H9 (cell line): ENCODE measurements at regions not wholly inside any gene's neighbourhood (a gene's known extent, or its start where the extent isn't known, plus 50 kb on each side); places are given as distances from the start of the nearest gene placed in this dataset.

Source experiments
- DNase-seq: peaks from one replicate; pipeline ENCODE4 v3.0.0-alpha.2; 2017
- H2AFZ ChIP-seq: one replicate; pipeline ENCODE4 v1.6.1; 2013; ENCODE audit warnings: mild to moderate bottlenecking, low read length, control low read depth, moderate library complexity
- H2AK5ac ChIP-seq: 2 replicates; pipeline ENCODE4 v1.6.1; 2013; ENCODE audit warnings: low read length, control low read depth, mixed read lengths; ENCODE audit not compliant: insufficient read length
- H2BK120ac ChIP-seq: one replicate; pipeline ENCODE4 v1.6.1; 2013; ENCODE audit warnings: low read depth, mild to moderate bottlenecking, low read length, control low read depth, inconsistent platforms; ENCODE audit not compliant: poor library complexity, severe bottlenecking
- H2BK12ac ChIP-seq: 2 replicates; pipeline ENCODE4 v1.6.1; 2013; ENCODE audit warnings: low read length, control low read depth, mixed read lengths, low read depth; ENCODE audit not compliant: insufficient read length
- H2BK15ac ChIP-seq: 2 replicates; pipeline ENCODE4 v1.6.1; 2013; ENCODE audit warnings: low read depth, low read length, control low read depth
- H2BK20ac ChIP-seq: one replicate; pipeline ENCODE4 v1.6.1; 2013; ENCODE audit warnings: low read depth, mild to moderate bottlenecking, low read length, control low read depth, inconsistent platforms; ENCODE audit not compliant: poor library complexity, severe bottlenecking
- H2BK5ac ChIP-seq: 2 replicates; pipeline ENCODE4 v1.6.1; 2013; ENCODE audit warnings: low read length, control low read depth, mixed read lengths; ENCODE audit not compliant: insufficient read length
- H3K14ac ChIP-seq: 2 replicates; pipeline ENCODE4 v1.6.1; 2013; ENCODE audit warnings: low read length, control low read depth; ENCODE audit not compliant: insufficient read depth
- H3K18ac ChIP-seq: 2 replicates; pipeline ENCODE4 v1.6.1; 2013; ENCODE audit warnings: low read depth, mild to moderate bottlenecking, mixed read lengths, low read length, control low read depth; ENCODE audit not compliant: insufficient read length
- H3K23ac ChIP-seq: 2 replicates; pipeline ENCODE4 v1.6.1; 2013; ENCODE audit warnings: low read length, control low read depth, mixed read lengths, low read depth; ENCODE audit not compliant: insufficient read length
- H3K23me2 ChIP-seq: 2 replicates; pipeline ENCODE4 v1.6.1; 2013; ENCODE audit warnings: low read depth, mild to moderate bottlenecking, mixed read lengths, low read length, control low read depth; ENCODE audit not compliant: insufficient read length, poor library complexity, severe bottlenecking
- H3K27ac ChIP-seq: 2 replicates; pipeline ENCODE4 v1.5.1; 2013; ENCODE audit warnings: low read length, control low read depth, mixed read lengths, low read depth; ENCODE audit not compliant: insufficient read length
- H3K27me3 ChIP-seq: 2 replicates; pipeline ENCODE4 v1.6.1; 2013; ENCODE audit warnings: low read length, control low read depth, inconsistent platforms; ENCODE audit not compliant: insufficient read depth
- H3K4ac ChIP-seq: 2 replicates; pipeline ENCODE4 v1.6.1; 2013; ENCODE audit warnings: low read depth, mild to moderate bottlenecking, control low read depth, inconsistent platforms, low read length, moderate library complexity
- H3K4me1 ChIP-seq: 2 replicates; pipeline ENCODE4 v1.6.1; 2013; ENCODE audit warnings: low read length, control low read depth, inconsistent platforms; ENCODE audit not compliant: insufficient read depth
- H3K4me2 ChIP-seq: 2 replicates; pipeline ENCODE4 v1.6.1; 2013; ENCODE audit warnings: low read length, control low read depth, mixed read lengths; ENCODE audit not compliant: insufficient read length, insufficient read depth
- H3K56ac ChIP-seq: 2 replicates; pipeline ENCODE4 v1.6.1; 2013; ENCODE audit warnings: low read depth, mild to moderate bottlenecking, mixed read lengths, low read length, control low read depth; ENCODE audit not compliant: insufficient read length
- H3K79me1 ChIP-seq: 2 replicates; pipeline ENCODE4 v1.6.1; 2013; ENCODE audit warnings: low read depth, mild to moderate bottlenecking, moderate library complexity, low read length, control low read depth, inconsistent platforms; ENCODE audit not compliant: insufficient read depth, poor library complexity, severe bottlenecking
- H3K79me2 ChIP-seq: 2 replicates; pipeline ENCODE4 v1.6.1; 2013; ENCODE audit warnings: low read length, control low read depth, inconsistent platforms; ENCODE audit not compliant: insufficient read depth
- H3K9ac ChIP-seq: 2 replicates; pipeline ENCODE4 v1.6.1; 2013; ENCODE audit warnings: low read length, control low read depth, mixed read lengths; ENCODE audit not compliant: insufficient read length; ENCODE audit errors: extremely low read depth
- H3K9me3 ChIP-seq: one replicate; pipeline ENCODE4 v1.6.1; 2013; ENCODE audit warnings: low read depth, low read length, inconsistent platforms; ENCODE audit not compliant: control insufficient read depth
- H3T11ph ChIP-seq: one replicate; pipeline ENCODE4 v1.6.1; 2013; ENCODE audit warnings: mild to moderate bottlenecking, low read length, control low read depth, inconsistent platforms
- H4K20me1 ChIP-seq: one replicate; pipeline ENCODE4 v1.6.1; 2013; ENCODE audit not compliant: control insufficient read depth, insufficient read length, insufficient read depth
- H4K5ac ChIP-seq: 2 replicates; pipeline ENCODE4 v1.6.1; 2013; ENCODE audit warnings: low read depth, mild to moderate bottlenecking, mixed read lengths, low read length, control low read depth; ENCODE audit not compliant: insufficient read length
- H4K8ac ChIP-seq: replicated peaks from 2 replicates; pipeline ENCODE4 v1.6.1; 2013; ENCODE audit warnings: low read length, control low read depth, mixed read lengths, low read depth; ENCODE audit not compliant: insufficient read length
- H4K91ac ChIP-seq: 2 replicates; pipeline ENCODE4 v1.6.1; 2013; ENCODE audit warnings: low read depth, mild to moderate bottlenecking, moderate library complexity, mixed read lengths, low read length, control low read depth; ENCODE audit not compliant: insufficient read length
- H3K27ac Mint-ChIP-seq, 3 experiments: 2 replicates in 2 of 3; 3 replicates in 1 of 3; pipeline ENCODE4 v1.8.0; 2020 to 2021; ENCODE audit warnings: mixed read lengths in 3 of 3, mild to moderate bottlenecking in 1 of 3, moderate library complexity in 1 of 3
- H3K27me3 Mint-ChIP-seq: 2 replicates; pipeline ENCODE4 v1.8.0; 2021; ENCODE audit warnings: low read depth, mild to moderate bottlenecking, moderate library complexity, mixed read lengths
- H3K36me3 Mint-ChIP-seq, 3 experiments: 2 replicates in 2 of 3; 3 replicates in 1 of 3; pipeline ENCODE4 v1.8.0; 2020 to 2021; ENCODE audit warnings: low read depth in 3 of 3, mixed read lengths in 3 of 3; ENCODE audit not compliant: insufficient read depth in 1 of 3
- H3K4me1 Mint-ChIP-seq, 2 experiments: 2 replicates each; pipeline ENCODE4 v1.8.0; 2020; ENCODE audit warnings: mixed read lengths in 2 of 2
- H3K4me3 Mint-ChIP-seq, 2 experiments: 2 replicates in 1 of 2; 3 replicates in 1 of 2; pipeline ENCODE4 v1.8.0; 2020 to 2021; ENCODE audit warnings: mild to moderate bottlenecking in 2 of 2, mixed read lengths in 2 of 2, moderate library complexity in 1 of 2
- H3K9me3 Mint-ChIP-seq, 2 experiments: 2 replicates in 1 of 2; 3 replicates in 1 of 2; pipeline ENCODE4 v1.8.0; 2020; ENCODE audit warnings: mild to moderate bottlenecking in 2 of 2, mixed read lengths in 2 of 2, moderate library complexity in 1 of 2
- CTCF ChIP-seq: fragments of 200-600 bp; sonication (generic); conservative IDR thresholded peaks from 3 replicates; pipeline ENCODE4 v1.8.0; 2021; ENCODE audit warnings: antibody characterized with exemption, mild to moderate bottlenecking
- WGBS: extraction: QIAGEN DNeasy Blood & Tissue Kit; methylation state at CpG from one replicate; pipeline ENCODE4 v1.1.7; 2013; ENCODE audit warnings: missing lambda C conversion rate, low lambda C conversion rate, mixed read lengths; ENCODE audit not compliant: insufficient read length; ENCODE audit errors: extremely low coverage; 5-methylcytosine and 5-hydroxymethylcytosine counted together

GRCh38 chr14:85024931-85025330, 505.0 kb upstream of the FLRT2 start:
- H4K5ac ChIP-seq, result no peak overlapping the region
- TF ChIP-seq CTCF, result no peak
- no peaks in the 10 kb centered on the region for H3K4me1 ChIP-seq
- Mint-ChIP-seq H3K9me3 (peaks cover 8 to 9% of the 10 kb centered on the region in 2 experiments; a peak in 4 of 5 replicates), H3K27ac (no peak overlapping the region), H3K27me3 (no peaks in the 10 kb centered on the region; the same call in 1 of the 2 replicates), H3K4me1 (peaks cover 0 to 4% of the 10 kb centered on the region in 2 experiments; a peak in 1 of 4 replicates), H3K4me3 (no peak overlapping the region), H3K36me3 (no peaks in the 10 kb centered on the region; a peak in 1 of 7 replicates)
- no peak overlapping the region for H2BK5ac ChIP-seq
- H4K91ac ChIP-seq, result no peak overlapping the region
- no peak overlapping the region for H2BK15ac ChIP-seq
- H3K14ac ChIP-seq, result no peak overlapping the region
- H3K9ac ChIP-seq, result no peak overlapping the region
- no peak overlapping the region for H2AK5ac ChIP-seq
- no peak overlapping the region for H2BK120ac ChIP-seq
- H3K18ac ChIP-seq, result no peak overlapping the region
- no peaks in the 10 kb centered on the region for H3K9me3 ChIP-seq
- H2AFZ ChIP-seq, result no peak overlapping the region
- no CpG with 5 or more reads among the region's 2 CpGs for WGBS
- no peaks in the 10 kb centered on the region for H3K27me3 ChIP-seq
- no peaks in the 10 kb centered on the region for H4K20me1 ChIP-seq
- H2BK12ac ChIP-seq, result no peak overlapping the region
- H3K4ac ChIP-seq, result no peak overlapping the region
- no peaks in the 10 kb centered on the region for H3K79me1 ChIP-seq
- no peak overlapping the region for H3K56ac ChIP-seq
- H2BK20ac ChIP-seq, result no peak overlapping the region
- no peak for DNase-seq
- no peak overlapping the region for H3K23ac ChIP-seq
- no peak overlapping the region for H3T11ph ChIP-seq
- no peak overlapping the region for H4K8ac ChIP-seq
- no peaks in the 10 kb centered on the region for H3K79me2 ChIP-seq
- H3K4me2 ChIP-seq, result no peak overlapping the region
- H3K23me2 ChIP-seq, result no peaks in the 10 kb centered on the region
- no peak overlapping the region for H3K27ac ChIP-seq
